Forelimb muscle (tissue), 1 donor: ENCODE measurements at regions not wholly inside any gene's neighbourhood (a gene's known extent, or its start where the extent isn't known, plus 50 kb on each side); places are given as distances from the start of the nearest gene placed in this dataset.

ENCODE experiments used
- DNase-seq: peaks from one replicate; pipeline ENCODE4 v3.0.0-alpha.2; 2013; ENCODE audit warnings: low read depth

GRCh38 chr5:113902917-113903660, 389.6 kb downstream of the YTHDC2 start:
- DNase-seq = no peak

DNA sequence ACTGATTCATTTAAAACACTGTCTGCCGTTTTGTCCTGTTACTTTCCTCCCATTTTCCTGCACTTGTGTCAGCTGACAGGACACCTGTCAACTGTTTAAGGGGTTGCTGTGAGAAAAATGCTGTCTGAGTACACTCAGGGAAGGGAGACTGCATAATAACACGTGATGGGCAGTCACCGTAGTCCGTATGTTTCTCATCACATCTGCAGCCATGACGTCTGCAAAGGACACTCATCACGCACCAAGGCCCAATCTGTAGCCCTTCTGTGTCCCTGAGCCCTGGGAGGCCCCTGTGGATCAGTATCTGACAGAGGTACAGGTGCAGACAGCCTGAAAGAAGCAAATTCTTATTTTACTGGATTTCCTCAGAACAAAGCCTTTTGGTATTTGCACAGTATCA, 396.3 kb downstream of the YTHDC2 start:
- no peak for DNase-seq

DNA sequence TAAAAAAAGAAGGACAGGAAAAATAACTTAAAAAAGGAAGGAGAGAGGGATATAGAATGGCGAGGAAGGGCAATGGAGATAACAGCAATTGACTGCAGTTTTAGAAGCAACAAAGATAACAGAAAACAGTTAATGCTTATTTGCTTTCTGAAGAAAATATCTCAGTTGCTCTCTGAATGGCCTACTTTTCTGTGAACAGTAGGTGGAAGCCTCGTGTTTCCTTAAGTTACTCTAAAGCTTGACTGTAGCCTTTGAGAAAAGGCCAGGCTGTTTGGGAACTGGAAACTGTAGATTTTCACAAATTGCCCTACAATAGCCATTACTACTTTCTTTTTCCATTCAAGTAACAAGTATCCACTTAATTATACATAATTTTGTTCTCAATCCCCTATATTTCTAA, 404.5 kb downstream of the YTHDC2 start:
- no peak for DNase-seq

DNA sequence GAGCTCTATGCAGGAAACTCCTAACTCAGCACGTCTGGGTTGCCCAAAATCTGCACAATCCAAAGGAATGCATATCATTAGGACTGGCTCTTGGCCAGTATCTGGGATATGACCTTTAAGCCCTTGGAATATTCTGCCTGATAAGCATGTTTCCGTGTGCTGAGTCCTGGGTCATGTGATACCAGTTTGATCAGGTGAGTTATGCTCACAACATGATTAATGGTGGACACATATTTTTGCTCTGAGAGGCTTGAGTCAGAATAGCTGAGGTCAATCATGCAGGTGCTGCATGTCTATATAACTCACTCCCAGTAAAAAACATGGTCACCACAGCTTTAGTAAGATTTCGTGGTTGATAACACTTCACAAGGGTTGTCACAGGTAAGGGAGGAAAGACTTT, 408.8 kb downstream of the YTHDC2 start:
- DNase-seq = no peak

DNA sequence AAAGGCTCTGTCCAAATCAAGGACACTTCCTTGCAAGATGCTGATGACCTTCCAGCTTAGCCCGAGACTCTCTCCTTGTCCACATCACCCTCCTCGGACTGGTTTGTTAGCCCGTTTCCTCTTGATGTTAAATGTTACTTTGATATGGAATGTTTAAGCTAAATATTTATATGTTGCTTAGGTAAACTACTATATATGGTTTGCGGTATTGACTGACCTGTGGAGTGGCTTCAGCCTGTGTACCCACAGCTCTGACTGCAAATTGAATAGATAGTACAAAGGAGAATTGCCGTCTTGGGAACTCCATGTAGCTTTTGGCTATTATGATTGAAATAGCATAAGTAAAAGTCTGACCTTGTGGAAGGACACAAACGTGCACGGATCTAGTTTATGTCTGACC, 422.0 kb downstream of the YTHDC2 start:
- DNase-seq = no peak

DNA sequence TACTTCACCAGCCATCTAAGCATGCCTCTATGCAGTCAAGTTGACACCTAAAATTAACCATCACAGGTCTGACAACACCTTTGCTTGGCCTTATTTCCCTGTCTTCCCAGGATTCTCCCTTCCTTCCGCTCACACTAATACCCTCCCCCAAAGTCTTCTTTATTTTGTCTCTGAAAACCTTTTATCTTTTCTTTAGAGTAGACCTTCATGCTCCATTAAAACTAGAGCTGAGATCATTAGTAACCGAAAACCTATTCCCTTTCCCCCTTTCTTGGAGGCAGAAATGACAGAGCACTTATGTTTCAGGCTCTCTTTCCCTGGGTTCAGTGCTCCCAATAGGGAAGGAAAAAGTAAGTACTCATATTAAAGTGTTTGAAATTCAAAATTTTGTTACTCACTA, 423.8 kb downstream of the YTHDC2 start:
- no peak for DNase-seq

DNA sequence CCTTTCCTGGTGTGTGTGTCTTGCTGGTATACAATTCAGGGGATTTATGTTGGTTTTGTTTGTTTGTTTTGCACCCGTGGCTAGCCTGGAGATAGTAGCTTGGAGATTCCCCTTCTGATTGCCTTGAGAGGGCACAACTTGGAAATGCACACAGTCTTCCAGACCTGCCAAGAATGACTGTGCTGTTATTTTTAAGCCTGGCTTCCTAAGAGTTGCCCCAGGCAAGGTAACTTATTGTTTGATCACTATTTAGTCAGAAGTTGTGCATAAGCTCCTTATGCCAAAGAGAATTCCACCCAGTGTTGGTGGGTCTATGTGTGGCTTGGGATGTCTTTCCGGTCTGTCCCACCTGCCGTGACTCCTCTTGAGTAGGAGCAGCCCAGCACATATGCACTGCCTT, 421.9 kb upstream of the KCNN2 start:
- no peak for DNase-seq

- DNase-seq = no peak
Measured at GRCh38 chr5:113950186-113950585, 411.7 kb upstream of the KCNN2 start.

- DNase-seq = no peak
Measured at GRCh38 chr5:113965225-113965624, 396.6 kb upstream of the KCNN2 start.

DNA sequence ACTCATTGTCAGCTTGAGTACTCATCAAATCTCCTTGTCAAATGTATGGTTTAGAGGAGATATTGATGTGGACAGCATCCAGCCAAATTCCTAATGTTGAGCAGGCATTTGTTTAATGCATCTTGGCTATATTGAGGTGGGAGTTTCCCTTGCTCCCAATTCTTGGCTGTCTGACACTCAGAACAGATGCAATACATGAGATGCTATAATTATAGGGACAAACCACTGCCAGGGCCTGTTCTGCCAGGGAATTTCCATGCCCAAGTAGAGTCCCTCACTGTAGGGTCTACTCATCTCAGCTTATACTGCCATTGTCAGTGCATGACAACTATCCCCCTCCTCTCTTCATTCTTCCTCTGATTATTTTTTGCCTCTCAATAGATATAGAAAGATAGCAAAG, 392.0 kb upstream of the KCNN2 start:
- no peak for DNase-seq

- no peak for DNase-seq
Measured at GRCh38 chr5:113971454-113971853, 390.4 kb upstream of the KCNN2 start.

GRCh38 chr5:113974976-113975375, 386.9 kb upstream of the KCNN2 start:
- DNase-seq = no peak

- DNase-seq = no peak
Measured at GRCh38 chr5:113984928-113985327, 376.9 kb upstream of the KCNN2 start.

- DNase-seq = no peak
Measured at GRCh38 chr5:113985505-113985904, 376.4 kb upstream of the KCNN2 start.

DNA sequence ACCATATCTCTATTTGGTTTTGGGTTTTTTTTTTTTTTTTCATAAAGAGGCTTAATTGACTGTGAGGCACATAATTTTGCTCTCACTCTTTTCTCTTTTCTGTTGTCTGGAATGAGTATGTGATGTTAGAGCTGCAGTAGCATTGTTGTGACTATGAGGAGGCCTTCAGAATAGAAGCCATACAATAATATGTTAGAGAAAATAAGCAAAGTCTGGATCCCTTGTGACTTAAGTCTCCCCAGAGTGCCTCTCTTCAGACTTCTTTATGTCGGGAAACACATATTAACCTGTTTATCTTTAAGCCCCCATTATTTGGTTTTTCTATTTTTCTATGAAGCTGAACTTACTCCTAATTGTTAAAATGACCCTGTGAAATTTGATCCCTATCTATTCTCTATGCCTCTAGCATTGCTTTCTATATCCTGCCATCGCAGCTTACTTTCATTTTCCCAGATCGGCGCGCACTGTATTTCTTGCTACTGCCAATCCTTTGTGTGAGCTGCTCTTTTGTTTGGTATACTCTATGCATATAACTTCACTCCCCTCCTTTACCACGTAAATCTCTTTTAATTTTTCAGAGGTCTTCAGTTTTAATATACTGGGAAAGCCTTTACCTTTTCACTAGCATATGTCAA, 372.5 kb upstream of the KCNN2 start:
- DNase-seq = no peak

- DNase-seq = no peak
Measured at GRCh38 chr5:113989913-113990305, 372.0 kb upstream of the KCNN2 start.

DNA sequence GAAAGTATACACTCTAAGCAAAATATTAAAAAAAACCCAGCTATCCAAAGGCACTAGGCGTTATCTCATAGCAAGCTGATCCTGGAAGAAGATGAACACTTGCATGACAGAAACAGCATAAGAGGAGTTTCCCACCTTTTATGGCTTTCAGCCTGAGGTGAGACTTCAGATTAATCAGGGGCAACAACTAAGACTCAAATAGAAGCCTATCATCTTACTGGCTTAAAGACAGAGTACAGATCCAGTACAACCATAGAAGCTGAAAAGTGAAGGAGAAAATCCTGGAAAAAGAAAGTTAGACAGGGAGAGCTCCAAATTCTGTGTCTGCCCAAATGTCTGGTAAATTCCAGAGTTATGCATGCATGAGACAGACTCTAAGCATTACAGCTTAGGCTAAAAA, 360.8 kb upstream of the KCNN2 start:
- no peak for DNase-seq

- no peak for DNase-seq
Measured at GRCh38 chr5:114006582-114006981, 355.3 kb upstream of the KCNN2 start.

DNA sequence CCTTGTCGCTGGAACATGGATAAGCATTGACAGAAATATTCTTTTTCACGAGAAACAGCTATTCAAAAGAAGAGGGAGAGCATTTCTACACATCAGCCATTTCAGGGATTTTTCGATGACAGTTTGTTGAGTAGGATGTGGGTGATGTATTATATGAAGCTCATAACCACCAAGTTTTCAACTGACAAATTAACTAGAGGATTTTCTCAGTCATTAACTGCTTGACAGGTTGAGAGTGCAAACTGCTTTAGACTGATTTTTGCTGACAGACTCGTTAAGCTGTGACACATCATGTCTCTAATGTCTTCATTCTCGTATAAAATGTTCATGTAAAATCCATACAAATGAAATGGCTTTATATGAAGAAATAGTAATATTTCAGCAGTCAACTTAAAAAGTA, 354.2 kb upstream of the KCNN2 start:
- no peak for DNase-seq

DNA sequence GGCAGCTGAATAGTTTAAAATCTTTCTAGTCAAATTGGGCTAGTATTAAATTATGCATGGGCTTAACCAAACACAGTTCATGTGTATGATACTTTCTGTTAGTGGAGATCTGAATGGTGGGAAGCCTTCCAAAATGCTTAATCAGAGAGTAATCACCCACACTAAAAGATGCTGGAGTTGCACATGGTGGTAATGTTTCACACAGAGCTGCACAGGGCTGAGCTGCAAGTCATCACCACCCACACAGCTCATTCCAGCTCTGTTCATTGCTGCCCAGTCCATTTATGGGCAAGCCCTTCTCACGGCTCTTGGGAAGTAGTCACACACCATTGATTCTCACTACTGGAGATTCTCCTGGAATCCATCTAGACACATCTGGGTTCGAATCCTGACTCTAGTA, 351.5 kb upstream of the KCNN2 start:
- no peak for DNase-seq

- no peak for DNase-seq
Measured at GRCh38 chr5:114018186-114018585, 343.7 kb upstream of the KCNN2 start.

GRCh38 chr5:114038756-114039155, 323.1 kb upstream of the KCNN2 start:
- DNase-seq = no peak

DNA sequence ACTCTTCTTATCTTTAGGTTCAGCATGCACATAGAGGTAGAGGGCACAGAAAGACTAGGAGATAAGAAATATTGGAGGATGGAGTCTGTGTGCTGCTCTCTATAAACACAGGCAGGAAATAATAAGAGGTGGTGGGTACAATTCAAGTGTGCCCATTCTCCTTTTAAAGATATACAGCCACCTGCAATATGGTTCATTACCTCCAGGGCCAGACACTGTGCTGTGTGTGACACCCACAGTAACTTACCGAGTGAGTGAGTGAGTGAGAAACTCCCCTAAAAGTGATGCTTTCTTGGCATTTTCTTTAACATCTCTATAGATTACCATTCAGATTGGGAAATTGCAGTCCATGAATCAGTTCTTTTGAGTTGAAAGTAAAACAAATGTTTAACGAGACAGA, 311.8 kb upstream of the KCNN2 start:
- DNase-seq = no peak

GRCh38 chr5:114053372-114053771, 308.5 kb upstream of the KCNN2 start:
- DNase-seq = no peak
